Choroid plexus epithelial cell (primary cell): ENCODE measurements at regions not wholly inside any gene's neighbourhood (a gene's known extent, or its start where the extent isn't known, plus 50 kb on each side); places are given as distances from the start of the nearest gene placed in this dataset.

Experiments used
- DNase-seq: peaks from one replicate; pipeline ENCODE4 v3.0.0-alpha.2; 2010; ENCODE audit warnings: low read depth
- H3K4me3 ChIP-seq: 2 replicates; pipeline ENCODE4 v1.5.1; 2011; ENCODE audit warnings: low read depth, mild to moderate bottlenecking, control low read depth, low read length, moderate library complexity
- TF ChIP-seq, protein P1 (sequence below): conservative IDR thresholded peaks from 2 replicates; pipeline ENCODE4 v1.5.1; 2011; ENCODE audit warnings: low read depth, mild to moderate bottlenecking, control low read depth, inconsistent platforms, low read length, moderate library complexity

DNA sequence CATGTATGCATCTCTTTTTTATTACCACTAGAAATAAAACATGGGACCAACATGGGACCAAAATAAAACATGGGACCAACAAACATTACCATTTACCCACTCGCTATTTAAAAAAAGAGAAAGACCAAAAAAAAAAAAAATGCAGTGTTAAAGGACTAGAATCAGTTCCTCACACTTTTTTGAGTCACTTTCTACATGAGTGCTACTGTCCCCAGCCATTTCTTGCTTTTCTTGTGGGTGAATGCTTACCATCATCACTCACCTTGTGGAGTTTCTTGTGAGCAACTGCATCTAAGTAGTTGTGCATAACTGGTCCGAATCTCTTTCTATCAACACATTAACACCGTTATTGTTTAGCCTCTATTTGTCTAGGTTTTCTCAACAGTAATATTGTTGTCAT lies 493.6 kb upstream of the RIOK2 start:
- DNase-seq = no peak
- no peak overlapping the region for H3K4me3 ChIP-seq
- TF ChIP-seq, protein P1, sequence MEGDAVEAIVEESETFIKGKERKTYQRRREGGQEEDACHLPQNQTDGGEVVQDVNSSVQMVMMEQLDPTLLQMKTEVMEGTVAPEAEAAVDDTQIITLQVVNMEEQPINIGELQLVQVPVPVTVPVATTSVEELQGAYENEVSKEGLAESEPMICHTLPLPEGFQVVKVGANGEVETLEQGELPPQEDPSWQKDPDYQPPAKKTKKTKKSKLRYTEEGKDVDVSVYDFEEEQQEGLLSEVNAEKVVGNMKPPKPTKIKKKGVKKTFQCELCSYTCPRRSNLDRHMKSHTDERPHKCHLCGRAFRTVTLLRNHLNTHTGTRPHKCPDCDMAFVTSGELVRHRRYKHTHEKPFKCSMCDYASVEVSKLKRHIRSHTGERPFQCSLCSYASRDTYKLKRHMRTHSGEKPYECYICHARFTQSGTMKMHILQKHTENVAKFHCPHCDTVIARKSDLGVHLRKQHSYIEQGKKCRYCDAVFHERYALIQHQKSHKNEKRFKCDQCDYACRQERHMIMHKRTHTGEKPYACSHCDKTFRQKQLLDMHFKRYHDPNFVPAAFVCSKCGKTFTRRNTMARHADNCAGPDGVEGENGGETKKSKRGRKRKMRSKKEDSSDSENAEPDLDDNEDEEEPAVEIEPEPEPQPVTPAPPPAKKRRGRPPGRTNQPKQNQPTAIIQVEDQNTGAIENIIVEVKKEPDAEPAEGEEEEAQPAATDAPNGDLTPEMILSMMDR = no peak

DNA sequence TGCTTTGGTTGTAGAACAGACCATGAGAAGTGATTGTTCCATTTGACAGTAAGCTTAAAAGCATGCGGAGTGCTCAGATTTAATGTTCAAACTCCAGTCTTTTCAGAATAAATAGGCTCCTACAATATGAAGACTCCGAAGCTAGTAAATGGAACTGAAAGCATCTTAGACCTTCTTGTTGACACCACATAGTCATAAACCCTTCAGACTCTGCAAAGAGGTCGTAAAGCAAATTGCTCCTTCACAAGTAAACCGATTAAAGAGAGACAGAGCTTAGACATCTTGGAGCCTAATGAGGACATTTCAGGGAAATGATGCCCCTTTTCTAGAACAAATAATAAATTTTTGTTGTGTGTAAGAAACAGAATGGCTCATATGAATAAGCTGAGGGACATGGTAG lies 511.0 kb upstream of the RIOK2 start:
- H3K4me3 ChIP-seq = no peak overlapping the region
- TF ChIP-seq, protein P1 = no peak
- no peak for DNase-seq

DNA sequence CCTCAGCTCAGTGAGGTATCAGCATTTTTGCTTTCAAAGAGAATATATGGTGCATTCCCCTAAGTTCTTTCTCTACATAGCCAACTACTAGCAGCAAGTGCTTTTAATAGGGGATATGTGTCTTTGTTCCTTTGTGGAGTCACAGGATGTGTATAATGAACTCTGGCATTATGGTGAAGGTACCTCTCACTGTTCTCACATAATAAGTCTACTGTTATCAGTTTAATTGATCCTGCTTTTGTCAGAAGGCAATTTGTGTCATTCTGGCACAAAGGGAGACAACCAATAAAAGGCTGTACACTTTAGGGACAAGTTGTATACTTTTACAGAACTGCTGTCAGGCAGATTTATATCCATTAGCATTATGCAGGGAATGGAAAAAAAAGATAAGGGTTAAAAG lies 531.4 kb upstream of the RIOK2 start:
- DNase-seq = no peak
- no peak overlapping the region for H3K4me3 ChIP-seq
- TF ChIP-seq, protein P1 = no peak

DNA sequence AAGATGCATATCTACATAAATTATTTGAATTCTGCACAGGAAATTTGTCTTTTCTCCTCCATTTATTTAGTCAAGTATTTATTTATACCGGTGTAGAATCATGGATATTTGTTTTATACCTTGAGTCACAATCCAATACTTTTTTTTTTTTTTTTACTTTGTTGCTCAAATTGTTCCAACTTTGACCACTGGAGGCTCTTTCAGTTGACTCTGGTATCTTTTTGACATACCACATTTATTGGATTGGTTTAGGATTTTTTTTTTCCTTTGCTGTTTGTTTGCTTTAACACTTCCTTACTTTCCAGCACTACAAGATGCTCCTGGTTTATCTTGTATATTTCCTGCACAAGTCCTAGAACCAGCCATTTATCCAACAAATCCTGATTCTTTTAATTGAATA lies 543.1 kb upstream of the RIOK2 start:
- no peak overlapping the region for H3K4me3 ChIP-seq
- DNase-seq = peak; percentile 12
- TF ChIP-seq, protein P1 = no peak

DNA sequence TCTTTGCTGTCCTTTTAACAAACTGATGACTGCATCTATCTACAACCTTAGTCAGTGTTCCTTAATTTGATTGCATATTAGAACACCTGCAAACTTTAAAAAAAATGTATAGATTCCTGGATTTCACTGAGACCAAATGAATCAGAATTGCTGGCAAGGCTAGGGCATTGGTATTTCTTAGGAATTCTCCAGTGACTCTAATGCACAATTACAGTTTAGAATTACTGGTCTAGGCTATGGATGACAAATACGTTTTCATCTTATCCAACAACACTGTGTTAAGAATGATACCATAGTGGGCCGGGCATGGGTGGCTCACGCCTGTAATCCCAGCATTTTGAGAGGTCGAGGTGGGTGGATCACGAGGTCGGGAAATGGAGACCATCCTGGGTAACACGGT lies 545.9 kb upstream of the RIOK2 start:
- no peak for DNase-seq
- TF ChIP-seq, protein P1 = no peak
- H3K4me3 ChIP-seq = no peak overlapping the region

DNA sequence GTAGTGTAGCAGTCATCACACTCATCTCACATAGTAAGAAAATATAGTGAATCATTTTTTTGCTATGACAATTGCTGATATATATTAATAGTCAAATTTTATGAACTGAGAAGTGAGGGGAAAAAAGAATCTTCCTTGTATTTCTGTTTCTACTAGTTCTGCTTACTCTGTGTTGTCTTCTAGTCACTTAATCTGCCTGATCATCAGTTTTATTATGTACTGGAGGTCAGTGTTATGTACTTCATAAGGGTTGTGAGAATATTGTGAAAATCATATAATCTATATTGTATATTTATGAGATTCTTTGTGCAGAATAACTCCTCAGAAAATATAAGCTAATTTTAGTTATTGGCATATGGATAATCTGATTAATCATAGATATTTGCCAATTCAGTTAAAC lies 546.9 kb upstream of the RIOK2 start:
- no peak for DNase-seq
- no peak overlapping the region for H3K4me3 ChIP-seq
- TF ChIP-seq, protein P1 = no peak

DNA sequence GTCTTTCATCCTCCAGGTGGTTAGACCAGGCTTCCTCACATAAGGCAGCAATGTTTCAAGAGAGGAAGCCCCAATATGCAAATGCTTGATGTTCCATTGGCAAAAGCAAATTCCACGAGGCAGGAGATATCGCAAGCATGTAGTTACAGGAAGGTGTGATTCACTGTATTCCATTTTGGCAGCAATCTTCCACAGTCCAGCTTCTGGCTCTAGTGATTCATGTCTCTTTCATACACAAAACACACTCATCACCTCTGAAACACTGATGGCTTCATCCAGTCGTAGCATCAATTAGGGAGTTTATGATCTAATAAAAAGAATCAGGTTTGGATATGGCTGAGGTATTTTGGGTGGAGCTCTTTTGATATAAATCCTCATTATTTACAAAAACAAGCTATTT lies 552.2 kb upstream of the RIOK2 start:
- TF ChIP-seq, protein P1 = no peak
- H3K4me3 ChIP-seq = no peak overlapping the region
- peak; percentile 84 for DNase-seq
